Left hindlimb (tissue), 1 donor: ENCODE measurements at regions not wholly inside any gene's neighbourhood (a gene's known extent, or its start where the extent isn't known, plus 50 kb on each side); places are given as distances from the start of the nearest gene placed in this dataset.
"Not testable (repeated sequence)": the region's sequence is repeated elsewhere in the genome, so short reads cannot be mapped to it uniquely, and the experiment has no call there.

Experiments
- DNase-seq: peaks from one replicate; pipeline ENCODE4 v3.0.0-alpha.2; 2018

DNA sequence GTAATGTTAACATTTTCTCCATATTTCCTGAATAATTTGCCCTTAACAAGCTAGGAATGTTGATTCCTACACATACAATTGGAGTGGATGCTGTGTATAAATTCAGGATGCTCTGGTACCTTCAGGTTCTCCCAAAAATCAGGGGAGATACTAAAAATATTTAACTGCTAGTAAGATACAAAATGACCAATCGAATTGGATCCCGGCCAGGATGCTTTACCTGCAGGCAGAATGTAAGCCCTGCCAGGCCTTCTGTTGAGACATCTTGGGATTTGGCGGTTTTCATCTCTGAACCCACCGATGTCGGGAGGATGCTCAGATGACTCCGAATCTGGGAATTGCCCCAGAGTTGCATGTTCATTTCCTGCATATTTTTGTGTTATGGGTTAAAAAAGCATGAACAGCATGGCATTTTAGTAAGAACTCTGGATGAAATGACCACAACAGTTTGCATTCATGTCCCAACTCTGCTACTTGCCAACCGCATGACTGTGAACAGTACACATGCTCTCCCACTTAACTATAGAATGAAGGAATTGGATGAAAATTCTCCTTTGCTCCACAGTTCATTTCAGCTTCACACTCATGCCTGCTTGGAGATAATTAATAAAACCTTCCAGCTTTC, 241.4 kb upstream of the TBL1XR1 start:
- DNase-seq: no peak

DNA sequence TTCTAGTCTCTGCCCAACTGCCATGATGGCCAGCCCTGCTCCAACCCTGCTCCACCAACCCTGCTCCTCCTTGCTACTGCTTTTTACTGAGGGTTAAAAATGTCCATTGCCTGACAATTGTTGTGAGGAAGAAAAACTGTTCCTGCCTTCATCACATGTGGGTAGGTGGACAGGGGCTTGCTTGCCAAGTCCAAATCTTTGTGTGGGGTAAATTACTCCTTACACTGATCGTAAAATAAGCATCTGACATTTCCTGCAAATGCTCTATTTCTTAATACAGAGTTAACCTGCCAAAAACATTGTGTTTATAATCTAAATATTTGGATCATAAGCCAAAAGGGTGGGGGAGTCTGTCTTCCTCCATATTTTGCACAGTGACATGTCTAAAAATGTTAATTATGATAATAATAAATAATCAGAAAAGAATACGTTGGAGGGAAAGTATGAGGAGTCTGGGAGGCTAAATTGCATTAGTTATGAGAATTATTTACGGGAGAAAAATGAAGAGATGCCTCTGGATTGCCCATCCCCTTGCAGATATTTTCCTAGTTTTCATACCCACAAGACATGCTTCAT, 242.5 kb upstream of the TBL1XR1 start:
- DNase-seq: no peak

- no peak for DNase-seq
Observed at GRCh38 chr3:177440456-177441104, 243.3 kb upstream of the TBL1XR1 start.

GRCh38 chr3:177441276-177441812, 244.1 kb upstream of the TBL1XR1 start:
- no peak for DNase-seq

- DNase-seq: no peak
Observed at GRCh38 chr3:177441813-177442646, 244.7 kb upstream of the TBL1XR1 start.

DNA sequence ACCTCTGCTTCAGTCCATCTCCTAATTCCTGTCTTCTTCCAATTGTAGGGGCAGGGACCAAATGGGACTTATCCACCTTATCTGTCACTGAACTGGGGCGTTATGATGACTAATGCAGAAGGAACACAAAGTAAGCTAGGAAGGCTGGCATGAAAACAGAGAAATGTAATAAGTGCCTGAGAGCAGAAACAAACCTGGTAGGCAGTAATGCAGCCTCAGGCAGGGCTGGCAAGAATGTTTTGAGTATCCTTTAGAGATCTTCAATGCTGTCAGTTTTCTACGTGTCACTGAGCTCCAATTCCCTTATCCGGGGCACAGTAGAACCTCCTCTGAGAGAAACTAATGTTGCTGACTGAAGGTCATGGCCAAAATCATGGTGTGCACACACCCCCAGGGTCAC, 246.2 kb upstream of the TBL1XR1 start:
- DNase-seq: no peak

DNA sequence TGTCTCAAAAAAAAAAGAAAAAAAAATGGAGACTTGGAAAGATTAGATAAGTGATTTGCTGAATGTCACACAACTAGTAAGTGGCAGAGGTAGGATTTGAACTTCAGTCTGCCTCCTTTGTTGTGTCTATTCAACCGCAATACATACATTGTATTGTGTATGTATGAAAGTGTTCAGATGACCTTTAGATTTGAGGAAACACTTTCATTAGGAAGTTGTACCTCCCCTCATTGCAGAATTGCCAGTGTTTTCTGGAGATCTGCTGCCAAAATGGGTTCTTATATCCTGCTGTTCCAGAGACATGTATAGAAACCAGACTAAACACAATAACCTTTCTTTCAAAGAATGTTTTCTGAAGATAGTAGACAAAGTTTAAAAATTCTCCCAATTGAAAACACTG, 247.4 kb upstream of the TBL1XR1 start:
- no peak for DNase-seq

- no peak for DNase-seq
Observed at GRCh38 chr3:177445549-177445948, 248.3 kb upstream of the TBL1XR1 start.

DNA sequence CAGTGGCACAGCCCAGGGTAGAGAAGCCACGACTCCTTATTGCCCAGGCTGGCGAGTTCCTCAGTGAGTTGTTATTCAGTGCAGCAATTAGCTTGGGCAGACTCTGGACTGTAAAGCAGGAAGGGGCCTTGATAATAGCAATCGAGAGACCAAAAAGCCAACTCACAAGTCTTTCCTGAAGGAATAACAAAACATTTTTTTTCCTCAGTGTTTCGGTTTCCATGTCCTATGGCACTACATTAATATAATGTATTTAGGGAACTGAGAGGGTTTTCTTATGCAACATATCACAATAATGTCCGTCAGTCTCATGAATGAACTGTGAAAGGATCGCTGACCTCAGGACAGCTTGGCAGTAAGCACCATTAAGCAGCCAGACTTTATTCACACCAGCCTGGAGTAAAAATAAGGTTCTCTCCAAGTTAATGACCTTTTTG, 248.9 kb upstream of the TBL1XR1 start:
- no peak for DNase-seq

DNA sequence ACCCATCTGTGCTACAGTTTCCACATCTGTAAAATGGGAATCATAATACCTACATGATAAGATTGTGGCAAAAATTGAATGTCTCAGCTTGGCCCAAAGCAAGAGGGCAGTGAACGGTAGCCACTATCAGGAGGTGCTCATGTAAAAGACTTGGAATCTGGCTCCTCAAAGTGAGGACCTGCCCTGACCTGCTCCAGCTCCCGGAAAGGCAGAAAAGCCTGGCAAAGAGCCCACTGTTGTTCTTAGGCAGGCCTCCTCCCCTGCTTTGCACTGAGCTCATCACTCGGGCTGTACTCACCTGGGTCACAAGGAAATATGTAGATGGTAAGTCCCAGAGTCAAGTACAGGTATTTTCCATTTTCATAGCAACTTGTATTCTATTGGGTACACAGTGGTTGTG, 250.7 kb upstream of the TBL1XR1 start:
- no peak for DNase-seq

DNA sequence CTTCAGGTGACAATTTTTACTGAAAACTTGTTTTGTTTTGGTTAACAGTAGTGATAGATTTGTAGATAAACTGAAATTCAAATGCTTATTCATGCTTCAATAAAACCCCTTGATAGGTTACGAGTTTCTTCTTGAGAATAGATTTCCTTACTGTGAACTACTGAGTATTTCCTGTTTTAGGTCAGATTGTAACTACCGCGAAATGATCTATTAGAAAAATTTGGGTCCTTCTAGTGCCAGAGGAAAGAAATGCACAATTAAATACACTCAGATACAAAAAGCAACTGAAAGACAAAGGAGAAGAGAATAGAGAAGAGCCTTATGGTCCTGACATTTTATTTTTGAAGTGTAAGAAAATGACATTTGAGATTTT, 251.7 kb upstream of the TBL1XR1 start:
- no peak for DNase-seq

DNA sequence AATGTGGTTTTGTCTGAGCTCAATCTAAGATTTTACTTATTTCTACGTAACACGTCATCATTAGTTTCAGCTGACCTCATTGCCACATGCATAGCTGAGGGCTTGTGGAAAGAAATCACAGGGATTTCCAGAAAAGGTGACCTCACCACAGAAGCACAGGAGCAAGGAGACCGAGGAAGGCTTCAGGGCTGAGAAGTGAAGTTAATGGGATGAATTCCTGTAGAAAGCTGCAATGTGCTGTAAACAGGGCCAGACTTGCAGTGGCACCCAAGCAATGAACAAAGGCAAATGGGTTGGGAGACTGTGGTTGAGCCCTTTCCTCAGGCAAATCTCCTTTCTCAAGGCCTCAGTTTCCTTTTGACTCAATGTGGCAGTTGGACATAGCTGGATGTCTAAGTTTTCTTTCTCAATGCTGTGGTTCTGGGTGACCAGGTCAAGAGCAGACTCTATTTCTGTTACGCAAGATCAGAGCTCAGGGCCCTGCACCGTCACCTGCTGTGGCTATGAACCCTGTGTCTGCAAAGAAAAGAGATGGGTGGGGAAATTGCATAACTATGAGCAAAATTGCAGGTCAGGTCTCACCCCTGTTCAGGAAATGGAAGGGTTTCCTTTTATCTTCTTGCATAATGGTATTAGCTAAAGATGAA, 252.2 kb upstream of the TBL1XR1 start:
- DNase-seq: no peak

GRCh38 chr3:177451301-177451750, 254.0 kb upstream of the TBL1XR1 start:
- no peak for DNase-seq

DNA sequence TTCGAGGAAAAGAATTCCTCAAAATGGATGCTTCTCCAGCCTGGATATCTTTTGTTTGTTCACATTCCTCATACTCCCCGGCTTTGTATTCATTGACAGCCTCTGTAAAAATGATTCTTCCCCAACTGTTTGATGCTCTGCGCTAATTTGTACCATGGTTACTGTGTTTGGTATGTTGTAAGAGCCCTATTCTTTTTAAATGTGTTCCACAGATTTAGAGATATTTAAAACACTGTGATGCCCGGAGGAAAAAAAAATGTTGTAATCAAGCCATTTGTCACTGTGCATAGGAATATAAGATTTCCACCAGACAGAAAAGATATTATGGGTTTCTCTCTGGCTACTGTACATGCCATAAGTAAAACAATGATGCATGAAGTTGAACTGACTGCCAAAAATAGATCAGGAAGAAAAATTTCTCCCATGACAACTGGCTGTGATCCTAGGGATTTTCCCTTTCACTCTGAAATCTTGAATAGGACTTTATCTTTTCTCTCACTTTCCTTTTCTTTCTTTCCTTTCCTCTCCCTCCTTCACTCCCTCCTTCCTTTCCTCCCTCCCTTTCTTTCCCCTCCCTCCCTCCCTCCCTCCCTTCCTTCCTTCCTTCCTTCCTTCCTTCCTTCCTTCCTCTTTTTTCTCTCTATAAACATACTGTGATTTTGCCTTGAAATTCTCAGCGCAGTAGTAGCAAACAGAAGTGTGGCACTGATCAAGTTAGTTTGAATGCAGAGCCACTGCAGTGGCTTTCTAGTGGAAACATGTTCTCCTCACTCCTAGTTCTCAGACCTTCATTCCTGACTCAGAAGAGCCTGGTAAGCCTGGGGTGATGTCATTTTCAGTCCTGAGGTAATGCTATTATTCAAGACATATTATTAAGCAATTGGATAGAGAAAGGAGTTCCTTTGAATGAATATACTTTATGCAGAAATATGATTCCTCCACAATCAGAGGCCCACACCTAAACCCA, 254.9 kb upstream of the TBL1XR1 start:
- DNase-seq: no peak

DNA sequence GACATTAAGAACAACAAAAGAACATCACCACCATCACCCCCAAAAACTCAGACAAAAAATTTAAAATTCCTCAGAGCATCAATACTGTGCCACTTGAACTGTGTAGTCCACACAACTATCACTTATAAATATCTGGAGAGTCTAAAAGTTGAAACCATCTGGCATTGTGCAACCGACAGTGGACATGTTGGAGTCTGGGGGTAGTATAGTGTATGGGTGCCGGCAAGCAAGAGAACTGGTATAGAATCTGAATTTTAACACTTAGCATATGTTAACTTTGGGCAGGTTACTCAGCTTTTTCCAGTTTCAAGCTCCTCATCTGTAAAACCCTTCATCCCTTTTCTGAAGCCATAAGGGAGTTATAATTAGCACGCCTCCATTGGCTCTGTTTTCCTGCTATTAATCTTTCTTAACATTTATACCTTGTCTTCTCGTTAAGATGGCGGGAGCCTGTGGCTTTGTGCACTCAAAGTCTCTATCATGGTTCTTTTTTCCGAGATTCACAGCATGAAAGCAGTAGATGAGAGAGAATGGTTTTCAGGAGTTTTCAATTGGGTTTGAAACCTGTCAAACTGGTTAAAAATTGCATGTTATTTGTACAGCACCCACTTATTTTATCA, 255.7 kb upstream of the TBL1XR1 start:
- no peak for DNase-seq

GRCh38 chr3:177453451-177453844, 256.2 kb upstream of the TBL1XR1 start:
- DNase-seq: no peak

GRCh38 chr3:177457204-177457603, 259.9 kb upstream of the TBL1XR1 start:
- DNase-seq: not testable (repeated sequence)

DNA sequence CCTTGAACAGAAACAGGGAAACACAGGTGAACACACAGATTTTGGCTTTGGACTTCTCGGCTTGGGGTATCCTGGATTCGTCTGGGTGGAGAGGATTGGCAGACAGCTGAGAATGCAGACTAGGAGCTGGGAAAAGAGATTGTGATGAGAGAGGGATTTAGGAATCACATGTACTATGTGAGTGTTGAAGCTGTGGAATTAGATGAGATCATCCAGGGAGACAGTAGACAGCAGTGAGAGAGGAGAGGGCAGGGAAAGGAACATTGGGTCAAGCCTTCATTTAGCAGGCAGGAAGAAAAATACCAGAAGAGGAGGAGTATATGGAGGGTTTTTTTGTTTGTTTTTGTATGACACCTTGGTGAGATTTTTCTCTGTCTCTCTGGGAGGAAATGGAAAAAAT, 262.1 kb upstream of the TBL1XR1 start:
- DNase-seq: peak; percentile 44

GRCh38 chr3:177460047-177460446, 262.8 kb upstream of the TBL1XR1 start:
- no peak for DNase-seq

DNA sequence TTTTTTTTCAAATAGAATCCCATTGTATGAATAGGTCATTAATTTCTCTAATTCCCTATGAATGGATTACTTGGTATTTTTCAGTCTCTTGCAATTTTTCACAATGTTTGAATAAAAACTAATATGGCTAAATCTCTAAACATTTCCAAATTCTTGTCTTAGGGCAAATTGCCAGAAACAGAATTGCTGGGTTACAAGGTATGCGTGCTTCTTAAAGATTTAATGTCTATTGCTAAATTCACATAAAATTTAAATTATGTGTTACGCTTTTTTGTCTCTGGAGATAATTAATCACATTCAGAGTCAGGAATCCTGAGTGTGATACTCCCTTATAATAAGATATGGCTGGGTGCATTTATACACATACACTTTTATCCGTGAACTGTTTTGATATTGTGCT, 264.5 kb upstream of the TBL1XR1 start:
- DNase-seq: no peak

GRCh38 chr3:177463341-177463740, 266.1 kb upstream of the TBL1XR1 start:
- not testable (repeated sequence) for DNase-seq
